PC-9 (cell line): ENCODE measurements at regions not wholly inside any gene's neighbourhood (a gene's known extent, or its start where the extent isn't known, plus 50 kb on each side); places are given as distances from the start of the nearest gene placed in this dataset.

Source experiments
- BruUV-seq: library from RNA; stranded (reverse); fragments of 400-500 nt; replicated peaks from 2 replicates; lab custom pipeline; 2021; lab: Mats Ljungman, UMichigan
- CTCF ChIA-PET: fragments of 300-600 bp; sonication (Branson Sonifier 250); formaldehyde crosslinking; loops from one replicate; lab custom pipeline; 2022; ENCODE audit warnings: antibody characterized with exemption; lab: Charles Lee
- POLR2A ChIA-PET: fragments of 300-600 bp; sonication (Branson Sonifier 250); formaldehyde crosslinking; loops from one replicate; lab custom pipeline; 2022; ENCODE audit warnings: antibody characterized with exemption; ENCODE audit not compliant: unreplicated experiment; lab: Charles Lee
- DNase-seq, 2 experiments: peaks; one replicate each; pipeline versions ENCODE4 v3.0.0 to v3.0.0-alpha.2; 2015 to 2022; ENCODE audit warnings: mixed read lengths in 1 of 2
- H2AFZ ChIP-seq: fragments of 200-600 bp; sonication (generic); 2 replicates; pipeline ENCODE4 v1.8.1; 2017; ENCODE audit warnings: antibody characterized with exemption
- H3F3A ChIP-seq: fragments of 200-600 bp; sonication (generic); 2 replicates; pipeline ENCODE4 v1.8.1; 2017; ENCODE audit warnings: antibody characterized with exemption, mild to moderate bottlenecking, low read depth; ENCODE audit not compliant: insufficient read depth
- H3K27ac ChIP-seq: fragments of 200-600 bp; sonication (generic); 2 replicates; pipeline ENCODE4 v1.6.1; 2016; ENCODE audit warnings: mixed run types
- H3K27me3 ChIP-seq: fragments of 200-600 bp; sonication (generic); 2 replicates; pipeline ENCODE4 v1.6.1; 2016; ENCODE audit warnings: low read depth, mixed run types; ENCODE audit not compliant: insufficient read depth
- H3K36me3 ChIP-seq: fragments of 200-600 bp; sonication (generic); 2 replicates; pipeline ENCODE4 v1.6.1; 2016; ENCODE audit warnings: low read depth, mixed run types
- H3K4me1 ChIP-seq: fragments of 200-600 bp; sonication (generic); replicated peaks from 2 replicates; pipeline ENCODE4 v1.6.1; 2016; ENCODE audit warnings: mixed run types; ENCODE audit not compliant: insufficient read depth
- H3K4me2 ChIP-seq: fragments of 200-600 bp; sonication (generic); 2 replicates; pipeline ENCODE4 v1.6.1; 2017; ENCODE audit warnings: mixed run types
- H3K4me3 ChIP-seq: fragments of 200-600 bp; sonication (generic); 2 replicates; pipeline ENCODE4 v1.6.1; 2016; ENCODE audit warnings: mixed run types
- H3K79me2 ChIP-seq: fragments of 200-600 bp; sonication (generic); 2 replicates; pipeline ENCODE4 v1.6.1; 2017; ENCODE audit warnings: low read depth, mixed run types
- H3K9me2 ChIP-seq: fragments of 200-600 bp; sonication (generic); 2 replicates; pipeline ENCODE4 v1.8.1; 2017; ENCODE audit warnings: mild to moderate bottlenecking; ENCODE audit not compliant: insufficient read depth
- H3K9me3 ChIP-seq: fragments of 200-600 bp; sonication (generic); 2 replicates; pipeline ENCODE4 v1.8.1; 2016; ENCODE audit warnings: low read depth; ENCODE audit not compliant: insufficient read depth
- H4K20me1 ChIP-seq: fragments of 200-600 bp; sonication (generic); 2 replicates; pipeline ENCODE4 v1.8.1; 2017; ENCODE audit not compliant: insufficient read depth
- EZH2 ChIP-seq: fragments of 200-600 bp; sonication (generic); IDR thresholded peaks from 2 replicates; pipeline ENCODE4 v1.8.0; 2017; ENCODE audit warnings: antibody characterized with exemption, low read depth
- intact Hi-C: fragments of 100-400 bp; cut with micrococcal nuclease; formaldehyde crosslinking; loops from one replicate; pipeline ENCODE4 v1.10.0; 2022; ENCODE audit not compliant: unreplicated experiment
- TF ChIP-seq, protein P1 (sequence below): fragments of 200-600 bp; sonication (generic); conservative IDR thresholded peaks from 2 replicates; pipeline ENCODE4 v1.6.1; 2017; ENCODE audit warnings: mixed run types, antibody characterized with exemption, mild to moderate bottlenecking, moderate library complexity

DNA sequence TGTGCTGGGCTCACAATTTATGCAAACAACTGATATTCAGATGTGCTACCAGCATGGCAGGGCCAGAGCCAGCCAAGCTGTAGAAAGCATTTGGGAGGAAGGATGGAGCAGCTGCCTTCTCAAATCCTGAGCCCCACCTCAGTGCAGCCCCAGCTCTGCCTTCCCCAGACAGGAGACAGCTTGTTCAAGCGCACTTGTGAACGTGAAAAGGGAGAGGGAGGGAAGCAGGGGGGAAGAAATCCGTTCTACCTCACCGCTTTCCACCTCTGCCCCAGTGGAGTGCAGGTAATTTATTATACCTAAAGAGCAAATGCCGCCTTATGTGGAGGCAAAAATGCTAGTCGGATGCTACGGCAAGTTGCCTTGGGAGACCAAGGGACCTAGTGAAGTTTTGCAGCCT, 66.0 kb upstream of the SLC14A2 start:
- TF ChIP-seq EZH2: no peak
- TF ChIP-seq, protein P1, sequence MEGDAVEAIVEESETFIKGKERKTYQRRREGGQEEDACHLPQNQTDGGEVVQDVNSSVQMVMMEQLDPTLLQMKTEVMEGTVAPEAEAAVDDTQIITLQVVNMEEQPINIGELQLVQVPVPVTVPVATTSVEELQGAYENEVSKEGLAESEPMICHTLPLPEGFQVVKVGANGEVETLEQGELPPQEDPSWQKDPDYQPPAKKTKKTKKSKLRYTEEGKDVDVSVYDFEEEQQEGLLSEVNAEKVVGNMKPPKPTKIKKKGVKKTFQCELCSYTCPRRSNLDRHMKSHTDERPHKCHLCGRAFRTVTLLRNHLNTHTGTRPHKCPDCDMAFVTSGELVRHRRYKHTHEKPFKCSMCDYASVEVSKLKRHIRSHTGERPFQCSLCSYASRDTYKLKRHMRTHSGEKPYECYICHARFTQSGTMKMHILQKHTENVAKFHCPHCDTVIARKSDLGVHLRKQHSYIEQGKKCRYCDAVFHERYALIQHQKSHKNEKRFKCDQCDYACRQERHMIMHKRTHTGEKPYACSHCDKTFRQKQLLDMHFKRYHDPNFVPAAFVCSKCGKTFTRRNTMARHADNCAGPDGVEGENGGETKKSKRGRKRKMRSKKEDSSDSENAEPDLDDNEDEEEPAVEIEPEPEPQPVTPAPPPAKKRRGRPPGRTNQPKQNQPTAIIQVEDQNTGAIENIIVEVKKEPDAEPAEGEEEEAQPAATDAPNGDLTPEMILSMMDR: no peak
- no peak overlapping the region for H3K27ac ChIP-seq
- intact Hi-C loops: no loop called here
- H4K20me1 ChIP-seq: no peaks in the 10 kb centered on the region
- POLR2A ChIA-PET: no interaction called here
- no peaks in the 10 kb centered on the region for H3K9me3 ChIP-seq
- H3F3A ChIP-seq: no peaks in the 10 kb centered on the region
- no peaks in the 10 kb centered on the region for H3K36me3 ChIP-seq
- DNase-seq: no peak
- BruUV-seq: no TSS peak
- H2AFZ ChIP-seq: no peak overlapping the region
- H3K4me3 ChIP-seq: no peak overlapping the region
- H3K9me2 ChIP-seq: no peaks in the 10 kb centered on the region
- CTCF ChIA-PET: no interaction called here
- H3K4me2 ChIP-seq: no peak overlapping the region
- no peaks in the 10 kb centered on the region for H3K79me2 ChIP-seq
- H3K27me3 ChIP-seq: peaks cover 37% of the 10 kb centered on the region
- no peaks in the 10 kb centered on the region for H3K4me1 ChIP-seq

DNA sequence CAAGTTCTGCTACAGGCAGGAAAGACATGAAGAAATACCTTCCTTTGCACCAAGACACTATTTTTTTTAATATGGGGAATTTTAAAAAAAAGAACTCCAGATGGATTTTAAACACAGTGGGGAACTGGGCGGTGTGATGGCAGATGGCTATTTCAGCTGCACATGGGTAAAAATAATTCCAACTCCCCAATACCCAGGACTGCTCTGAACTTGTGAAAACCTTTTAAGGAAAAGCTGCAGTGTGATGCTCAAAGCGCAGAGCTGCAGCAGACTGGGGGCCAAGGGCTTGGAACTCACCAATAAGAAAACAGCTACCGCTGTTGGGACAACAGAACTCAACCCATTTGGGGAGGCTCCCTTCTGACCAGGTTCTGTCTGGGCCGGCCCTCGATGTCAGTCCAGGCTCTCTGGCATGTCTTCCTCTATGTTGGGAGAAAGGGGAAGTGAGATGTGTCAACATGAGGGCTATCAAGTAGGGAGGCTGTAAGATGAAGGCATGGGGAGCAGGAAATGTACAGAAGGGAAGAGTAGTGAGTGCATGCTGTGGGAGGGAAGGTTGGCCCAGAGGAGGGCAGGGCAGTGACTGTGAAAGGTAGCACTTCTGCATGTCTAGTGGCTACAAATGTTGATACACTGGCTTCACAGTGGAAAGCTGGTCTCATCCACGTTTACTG, 64.0 kb upstream of the SLC14A2 start:
- intact Hi-C loops: no loop called here

DNA sequence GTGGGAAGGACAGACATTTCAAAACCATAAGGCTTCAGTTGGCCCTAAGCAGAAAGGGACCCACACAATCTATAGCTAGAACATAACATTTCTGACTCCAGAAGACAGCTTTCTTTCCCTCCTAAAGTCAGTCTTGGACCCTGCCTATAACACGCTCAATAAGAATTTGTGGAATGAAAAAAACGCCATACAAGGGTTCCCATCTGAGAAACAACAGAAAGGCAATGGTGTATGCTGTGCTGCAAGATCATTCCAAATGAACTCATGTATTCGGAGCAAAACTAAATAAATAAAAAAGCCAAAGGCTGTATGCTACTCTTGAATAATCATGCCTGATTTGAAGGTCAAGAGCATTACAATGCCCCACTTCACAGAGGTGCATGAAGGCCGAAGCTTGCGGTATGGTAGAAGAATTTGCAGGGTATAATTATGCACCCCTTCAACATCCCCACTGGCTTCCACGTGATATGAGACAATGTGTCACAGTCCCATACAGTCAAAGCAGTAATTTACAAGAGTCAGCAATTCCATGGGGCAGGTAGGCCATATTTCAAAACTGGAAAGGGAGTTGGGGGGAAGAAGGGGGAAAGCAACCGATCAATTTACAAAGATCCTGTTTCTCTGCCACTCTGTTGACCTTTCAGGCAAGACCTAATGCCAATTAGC, 61.4 kb upstream of the SLC14A2 start:
- Histone ChIP-seq H4K20me1 (no peaks in the 10 kb centered on the region), H3K36me3 (no peaks in the 10 kb centered on the region), H3K79me2 (no peaks in the 10 kb centered on the region), H3F3A (no peaks in the 10 kb centered on the region), H3K9me3 (no peaks in the 10 kb centered on the region), H3K4me3 (no peak overlapping the region), H3K27me3 (peaks cover 27% of the 10 kb centered on the region), H3K9me2 (no peaks in the 10 kb centered on the region), H2AFZ (no peak overlapping the region), H3K4me1 (no peaks in the 10 kb centered on the region), H3K27ac (no peak overlapping the region), H3K4me2 (no peak overlapping the region)
- DNase-seq: no peak
- POLR2A ChIA-PET: no interaction called here
- CTCF ChIA-PET: no interaction called here
- no peak for TF ChIP-seq EZH2
- TF ChIP-seq, protein P1: no peak
- no TSS peak for BruUV-seq
- intact Hi-C loops: no loop called here

More for the DNA sequence above, 64.0 kb upstream of the SLC14A2 start:
- no peak for TF ChIP-seq EZH2
- TF ChIP-seq, protein P1: no peak
- no peak for DNase-seq
- no peak overlapping the region for H3K4me3 ChIP-seq
- H3K27me3 ChIP-seq: peaks cover 37% of the 10 kb centered on the region
- H3K9me3 ChIP-seq: no peaks in the 10 kb centered on the region
- ChIA-PET CTCF (no interaction called here), POLR2A (no interaction called here)
- BruUV-seq: no TSS peak
- H4K20me1 ChIP-seq: no peaks in the 10 kb centered on the region
- no peak overlapping the region for H3K27ac ChIP-seq
- no peaks in the 10 kb centered on the region for H3K4me1 ChIP-seq
- H3K9me2 ChIP-seq: no peaks in the 10 kb centered on the region
- H3F3A ChIP-seq: no peaks in the 10 kb centered on the region
- H3K79me2 ChIP-seq: no peaks in the 10 kb centered on the region
- H3K4me2 ChIP-seq: no peak overlapping the region
- H3K36me3 ChIP-seq: no peaks in the 10 kb centered on the region
- H2AFZ ChIP-seq: no peak overlapping the region
